Right lung (tissue), 2 donors: ENCODE measurements at regions not wholly inside any gene's neighbourhood (a gene's known extent, or its start where the extent isn't known, plus 50 kb on each side); places are given as distances from the start of the nearest gene placed in this dataset.

Experiments used
- DNase-seq, 2 donors: peaks; one replicate each; pipeline ENCODE4 v3.0.0-alpha.2; 2013

- no peak for DNase-seq
These were observed 352.5 kb downstream of the FOXL1 start for GRCh38 chr16:86930663-86931373.

- peak in 1 of 2 donors; percentile 22 for DNase-seq
These were observed 353.1 kb downstream of the FOXL1 start for GRCh38 chr16:86931410-86931941.

GRCh38 chr16:86932130-86932982 lies 354.0 kb downstream of the FOXL1 start:
- no peak for DNase-seq

- DNase-seq, result no peak
These were observed 356.4 kb downstream of the FOXL1 start for GRCh38 chr16:86934581-86935375.

- no peak for DNase-seq
These were observed 361.3 kb downstream of the FOXL1 start for GRCh38 chr16:86939609-86940008.

GRCh38 chr16:86941731-86942130 lies 363.4 kb downstream of the FOXL1 start:
- no peak for DNase-seq

GRCh38 chr16:86942151-86943051 lies 364.1 kb downstream of the FOXL1 start:
- DNase-seq, result no peak

GRCh38 chr16:86945166-86945900 lies 367.0 kb downstream of the FOXL1 start:
- DNase-seq, result no peak

- DNase-seq, result no peak
These were observed 368.0 kb downstream of the FOXL1 start for GRCh38 chr16:86946396-86946795.

- DNase-seq, result no peak
These were observed 368.6 kb downstream of the FOXL1 start for GRCh38 chr16:86946981-86947380.

GRCh38 chr16:86948046-86948445 lies 369.1 kb downstream of the C16orf95 start:
- DNase-seq, result no peak

GRCh38 chr16:86949116-86949515 lies 368.1 kb downstream of the C16orf95 start:
- no peak for DNase-seq

GRCh38 chr16:86949630-86950029 lies 367.6 kb downstream of the C16orf95 start:
- no peak for DNase-seq

- no peak for DNase-seq
These were observed 366.0 kb downstream of the C16orf95 start for GRCh38 chr16:86951041-86951822.

- no peak for DNase-seq
These were observed 365.2 kb downstream of the C16orf95 start for GRCh38 chr16:86951831-86952598.

GRCh38 chr16:86952769-86953168 lies 364.4 kb downstream of the C16orf95 start:
- no peak for DNase-seq

GRCh38 chr16:86953631-86954391 lies 363.4 kb downstream of the C16orf95 start:
- no peak for DNase-seq
